ENCODE measurements at regions not wholly inside any gene's neighbourhood (a gene's known extent, or its start where the extent isn't known, plus 50 kb on each side); places are given as distances from the start of the nearest gene placed in this dataset.

DNA sequence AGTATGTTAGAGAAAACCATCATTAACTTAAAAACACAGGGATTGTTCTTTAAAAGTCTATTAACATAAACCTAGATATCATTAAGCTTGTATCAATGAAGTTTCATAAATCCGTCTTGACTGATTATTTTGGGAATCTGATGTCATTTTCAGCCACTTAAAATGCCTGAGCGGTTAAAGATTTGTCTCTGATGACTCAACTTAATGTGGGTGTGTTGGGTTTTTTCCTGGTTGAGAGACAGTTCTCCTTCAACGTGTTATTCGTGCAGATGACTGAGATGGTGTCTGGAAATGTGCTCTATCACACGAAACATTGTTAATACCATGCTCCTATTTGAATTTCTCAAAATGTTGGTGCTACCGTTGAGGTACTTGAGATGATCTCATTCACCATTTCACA, 227.3 kb upstream of the TENM3 start:
- Histone ChIP-seq H3K9ac (ENCODE audit: low read length) (no peak overlapping the region), H3K27ac (ENCODE audit: low read depth, low read length) (no peak overlapping the region), H3K4me3 (replicated peaks in 1 of 2; ENCODE audit: low read depth in 1 of 2, low read length in 2 of 2) (no peak overlapping the region), H4K20me1 (ENCODE audit: insufficient read depth) (no peaks in the 10 kb centered on the region), H3K4me2 (ENCODE audit: low read length) (no peak overlapping the region), H2AFZ (ENCODE audit: low read depth, low read length, poor library complexity, severe bottlenecking) (no peak overlapping the region), H3K4me1 (ENCODE audit: control insufficient read depth in 1 of 2, insufficient read depth in 2 of 2, low read length in 2 of 2) (no peaks in the 10 kb centered on the region), H3K36me3 (ENCODE audit: control insufficient read depth in 1 of 2, insufficient read depth in 2 of 2, low read length in 2 of 2) (no peaks in the 10 kb centered on the region), H3K79me2 (ENCODE audit: insufficient read depth, low read length) (no peaks in the 10 kb centered on the region), H3K27me3 (ENCODE audit: insufficient read depth, low read length) (no peaks in the 10 kb centered on the region), H3K9me2 (ENCODE audit: insufficient read depth) (no peaks in the 10 kb centered on the region), H3K9me3 (ENCODE audit: control insufficient read depth in 1 of 2, insufficient read depth in 1 of 2, low read depth in 1 of 2, low read length in 2 of 2) (no peaks in the 10 kb centered on the region)
- DNase-seq (ENCODE audit: low read depth, low spot score): no peak
- BruUV-seq (replicated peaks): no TSS peak
- POLR2A ChIA-PET: no interaction called here
- RAD21 ChIA-PET (ENCODE audit: low non-redundant PET in 1 of 2, low total read pairs in 2 of 2, uncharacterized antibody in 2 of 2, unreplicated experiment in 2 of 2): no interaction called here
- intact Hi-C loops (cut with micrococcal nuclease): no loop called here
- CTCF ChIA-PET: no interaction called here
- no peak for TF ChIP-seq ELF1 (IDR thresholded peaks at IDR 0.05; ENCODE audit: borderline replicate concordance, low read depth)
- TF ChIP-seq SIN3A (IDR thresholded peaks at IDR 0.05; ENCODE audit: low read depth): no peak
- no peak for TF ChIP-seq YY1 (IDR thresholded peaks at IDR 0.05; ENCODE audit: extremely low read depth, insufficient replicate concordance, low read depth, low read length)
- no peak for TF ChIP-seq RAD21 (IDR thresholded peaks at IDR 0.05; ENCODE audit: low read depth)
- TF ChIP-seq, protein P1, sequence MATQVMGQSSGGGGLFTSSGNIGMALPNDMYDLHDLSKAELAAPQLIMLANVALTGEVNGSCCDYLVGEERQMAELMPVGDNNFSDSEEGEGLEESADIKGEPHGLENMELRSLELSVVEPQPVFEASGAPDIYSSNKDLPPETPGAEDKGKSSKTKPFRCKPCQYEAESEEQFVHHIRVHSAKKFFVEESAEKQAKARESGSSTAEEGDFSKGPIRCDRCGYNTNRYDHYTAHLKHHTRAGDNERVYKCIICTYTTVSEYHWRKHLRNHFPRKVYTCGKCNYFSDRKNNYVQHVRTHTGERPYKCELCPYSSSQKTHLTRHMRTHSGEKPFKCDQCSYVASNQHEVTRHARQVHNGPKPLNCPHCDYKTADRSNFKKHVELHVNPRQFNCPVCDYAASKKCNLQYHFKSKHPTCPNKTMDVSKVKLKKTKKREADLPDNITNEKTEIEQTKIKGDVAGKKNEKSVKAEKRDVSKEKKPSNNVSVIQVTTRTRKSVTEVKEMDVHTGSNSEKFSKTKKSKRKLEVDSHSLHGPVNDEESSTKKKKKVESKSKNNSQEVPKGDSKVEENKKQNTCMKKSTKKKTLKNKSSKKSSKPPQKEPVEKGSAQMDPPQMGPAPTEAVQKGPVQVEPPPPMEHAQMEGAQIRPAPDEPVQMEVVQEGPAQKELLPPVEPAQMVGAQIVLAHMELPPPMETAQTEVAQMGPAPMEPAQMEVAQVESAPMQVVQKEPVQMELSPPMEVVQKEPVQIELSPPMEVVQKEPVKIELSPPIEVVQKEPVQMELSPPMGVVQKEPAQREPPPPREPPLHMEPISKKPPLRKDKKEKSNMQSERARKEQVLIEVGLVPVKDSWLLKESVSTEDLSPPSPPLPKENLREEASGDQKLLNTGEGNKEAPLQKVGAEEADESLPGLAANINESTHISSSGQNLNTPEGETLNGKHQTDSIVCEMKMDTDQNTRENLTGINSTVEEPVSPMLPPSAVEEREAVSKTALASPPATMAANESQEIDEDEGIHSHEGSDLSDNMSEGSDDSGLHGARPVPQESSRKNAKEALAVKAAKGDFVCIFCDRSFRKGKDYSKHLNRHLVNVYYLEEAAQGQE (IDR thresholded peaks at IDR 0.05; ENCODE audit: low read depth): no peak
- no peak for TF ChIP-seq CEBPB (IDR thresholded peaks at IDR 0.05; ENCODE audit: low read depth)
- TF ChIP-seq EZH2phosphoT487 (IDR thresholded peaks at IDR 0.05; ENCODE audit: borderline replicate concordance): no peak
- no peak for TF ChIP-seq SP1 (IDR thresholded peaks at IDR 0.05; ENCODE audit: low read depth)
- no peak for TF ChIP-seq TCF7L2 (IDR thresholded peaks at IDR 0.05; ENCODE audit: borderline replicate concordance, extremely low read depth, insufficient read depth, insufficient read length)
- TF ChIP-seq EZH2 (IDR thresholded peaks at IDR 0.05): no peak
- TF ChIP-seq JUND (IDR thresholded peaks at IDR 0.05): no peak
- TF ChIP-seq ZFX (IDR thresholded peaks at IDR 0.05): no peak
- no peak for TF ChIP-seq EGR1 (IDR thresholded peaks at IDR 0.05; ENCODE audit: low read depth)
- no peak for TF ChIP-seq FOSL1 (IDR thresholded peaks at IDR 0.05; ENCODE audit: low read depth)
- no peak for TF ChIP-seq POLR2A (IDR thresholded peaks at IDR 0.05; ENCODE audit: borderline replicate concordance, extremely low read depth, insufficient read depth, insufficient read length)
- no peak for ATAC-seq

All from HCT116 (cell line).